ENCODE measurements at regions not wholly inside any gene's neighbourhood (a gene's known extent, or its start where the extent isn't known, plus 50 kb on each side); places are given as distances from the start of the nearest gene placed in this dataset.
"Not testable (repeated sequence)": the region's sequence is repeated elsewhere in the genome, so short reads cannot be mapped to it uniquely, and the experiment has no call there.

DNA sequence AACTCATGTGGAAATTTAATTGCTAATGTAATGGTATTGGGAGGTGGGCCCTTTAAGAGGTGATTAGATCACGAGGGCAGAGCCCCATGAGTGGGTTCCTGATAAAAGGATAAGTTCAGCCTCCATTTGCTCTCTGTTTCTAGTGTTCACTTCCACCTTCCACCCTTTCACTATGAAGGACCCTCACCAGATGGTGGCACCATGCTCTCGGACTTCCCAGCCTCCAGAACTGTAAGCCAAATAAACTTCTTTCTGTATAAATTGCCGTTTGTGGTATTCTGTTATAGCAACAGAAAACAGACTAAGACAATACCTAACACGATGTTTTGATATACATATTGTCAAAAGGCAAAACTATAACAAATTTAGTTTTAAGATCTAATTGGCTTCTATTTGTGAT lies 166.2 kb downstream of the DEPDC1B start:
- Histone ChIP-seq H3F3A (ENCODE audit: insufficient read depth, low read depth) (no peaks in the 10 kb centered on the region), H3K36me3 (ENCODE audit: low read depth) (no peaks in the 10 kb centered on the region), H3K4me3 (no peak overlapping the region), H3K4me1 (replicated peaks; ENCODE audit: insufficient read depth) (no peaks in the 10 kb centered on the region), H3K27ac (no peak overlapping the region), H3K9me2 (ENCODE audit: insufficient read depth) (no peaks in the 10 kb centered on the region), H3K9me3 (ENCODE audit: insufficient read depth, low read depth) (no peaks in the 10 kb centered on the region), H3K27me3 (ENCODE audit: insufficient read depth, low read depth) (no peaks in the 10 kb centered on the region), H4K20me1 (ENCODE audit: insufficient read depth) (no peaks in the 10 kb centered on the region), H2AFZ (no peak overlapping the region), H3K79me2 (ENCODE audit: low read depth) (no peaks in the 10 kb centered on the region), H3K4me2 (no peak overlapping the region)
- intact Hi-C loops (cut with micrococcal nuclease; ENCODE audit: unreplicated experiment): no loop called here
- BruUV-seq (replicated peaks): no TSS peak
- no peak for DNase-seq
- POLR2A ChIA-PET (ENCODE audit: unreplicated experiment): no interaction called here
- CTCF ChIA-PET: no interaction called here
- TF ChIP-seq, protein P1, sequence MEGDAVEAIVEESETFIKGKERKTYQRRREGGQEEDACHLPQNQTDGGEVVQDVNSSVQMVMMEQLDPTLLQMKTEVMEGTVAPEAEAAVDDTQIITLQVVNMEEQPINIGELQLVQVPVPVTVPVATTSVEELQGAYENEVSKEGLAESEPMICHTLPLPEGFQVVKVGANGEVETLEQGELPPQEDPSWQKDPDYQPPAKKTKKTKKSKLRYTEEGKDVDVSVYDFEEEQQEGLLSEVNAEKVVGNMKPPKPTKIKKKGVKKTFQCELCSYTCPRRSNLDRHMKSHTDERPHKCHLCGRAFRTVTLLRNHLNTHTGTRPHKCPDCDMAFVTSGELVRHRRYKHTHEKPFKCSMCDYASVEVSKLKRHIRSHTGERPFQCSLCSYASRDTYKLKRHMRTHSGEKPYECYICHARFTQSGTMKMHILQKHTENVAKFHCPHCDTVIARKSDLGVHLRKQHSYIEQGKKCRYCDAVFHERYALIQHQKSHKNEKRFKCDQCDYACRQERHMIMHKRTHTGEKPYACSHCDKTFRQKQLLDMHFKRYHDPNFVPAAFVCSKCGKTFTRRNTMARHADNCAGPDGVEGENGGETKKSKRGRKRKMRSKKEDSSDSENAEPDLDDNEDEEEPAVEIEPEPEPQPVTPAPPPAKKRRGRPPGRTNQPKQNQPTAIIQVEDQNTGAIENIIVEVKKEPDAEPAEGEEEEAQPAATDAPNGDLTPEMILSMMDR (conservative IDR thresholded peaks at IDR 0.05): no peak
- no peak for TF ChIP-seq EZH2 (IDR thresholded peaks at IDR 0.05; ENCODE audit: low read depth)

DNA sequence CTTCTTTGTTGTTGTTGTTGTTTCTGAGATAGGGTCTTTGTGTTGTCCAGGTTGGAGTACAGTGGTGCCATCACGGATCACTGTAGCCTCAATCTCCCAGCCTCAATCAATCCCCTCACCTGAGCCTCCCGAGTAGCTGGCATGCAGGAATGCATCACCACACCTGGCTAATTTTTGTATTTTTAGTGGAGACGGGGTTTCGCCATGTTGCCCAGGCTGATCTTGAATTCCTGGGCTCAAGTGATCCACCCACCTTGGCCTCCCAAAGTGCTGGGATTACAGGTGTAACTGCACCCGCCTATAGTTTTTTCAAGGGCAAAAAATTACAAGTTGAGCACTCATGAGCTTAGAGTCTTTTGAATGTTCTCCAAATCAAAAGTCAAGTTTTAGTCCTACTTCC lies 167.2 kb downstream of the DEPDC1B start:
- H3K79me2 ChIP-seq (ENCODE audit: low read depth); H3K27me3 ChIP-seq (ENCODE audit: insufficient read depth, low read depth); H3F3A ChIP-seq (ENCODE audit: insufficient read depth, low read depth); H4K20me1 ChIP-seq (ENCODE audit: insufficient read depth); H3K4me3 ChIP-seq; H3K27ac ChIP-seq; intact Hi-C loops (cut with micrococcal nuclease; ENCODE audit: unreplicated experiment); CTCF ChIA-PET; H3K9me3 ChIP-seq (ENCODE audit: insufficient read depth, low read depth); DNase-seq; H2AFZ ChIP-seq; H3K4me2 ChIP-seq; POLR2A ChIA-PET (ENCODE audit: unreplicated experiment); H3K9me2 ChIP-seq (ENCODE audit: insufficient read depth); BruUV-seq (replicated peaks); H3K4me1 ChIP-seq (replicated peaks; ENCODE audit: insufficient read depth); H3K36me3 ChIP-seq (ENCODE audit: low read depth): not testable (repeated sequence)

DNA sequence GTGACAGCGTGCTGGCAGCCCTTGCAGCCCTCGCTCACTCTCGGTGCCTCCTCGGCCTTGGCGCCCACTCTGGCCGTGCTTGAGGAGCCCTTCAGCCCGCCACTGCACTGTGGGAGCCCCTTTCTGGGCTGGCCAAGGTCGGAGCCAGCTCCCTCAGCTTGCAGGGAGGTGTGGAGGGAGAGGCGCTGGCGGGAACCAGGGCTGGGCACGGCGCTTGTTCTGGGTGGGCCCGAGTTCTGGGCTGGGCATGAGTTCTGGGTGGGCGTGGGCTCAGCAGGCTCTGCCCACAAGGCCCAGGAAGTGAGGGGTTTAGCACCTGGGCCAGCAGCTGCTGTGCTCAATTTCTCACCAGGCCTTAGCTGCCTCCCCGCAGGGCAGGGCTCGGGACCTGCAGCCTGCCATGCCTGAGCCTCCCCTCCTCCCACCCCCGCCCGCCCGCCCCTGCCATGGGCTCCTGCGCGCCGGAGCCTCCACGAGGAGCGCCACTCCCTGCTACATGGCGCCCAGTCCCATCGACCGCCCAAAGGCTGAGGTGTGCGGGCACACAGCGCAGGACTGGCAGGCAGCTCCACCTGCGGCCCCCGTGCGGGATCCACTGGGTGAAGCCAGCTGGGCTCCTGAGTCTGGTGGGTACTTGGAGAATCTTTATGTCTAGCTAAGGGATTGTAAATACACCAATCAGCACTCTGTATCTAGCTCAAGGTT lies 169.7 kb downstream of the DEPDC1B start:
- H4K20me1 ChIP-seq (ENCODE audit: insufficient read depth); DNase-seq; CTCF ChIA-PET; intact Hi-C loops (cut with micrococcal nuclease; ENCODE audit: unreplicated experiment); H3F3A ChIP-seq (ENCODE audit: insufficient read depth, low read depth); H3K9me2 ChIP-seq (ENCODE audit: insufficient read depth); H3K27me3 ChIP-seq (ENCODE audit: insufficient read depth, low read depth); H3K4me2 ChIP-seq; BruUV-seq (replicated peaks); H3K9me3 ChIP-seq (ENCODE audit: insufficient read depth, low read depth); H3K79me2 ChIP-seq (ENCODE audit: low read depth); H3K36me3 ChIP-seq (ENCODE audit: low read depth); H3K27ac ChIP-seq; POLR2A ChIA-PET (ENCODE audit: unreplicated experiment); H3K4me1 ChIP-seq (replicated peaks; ENCODE audit: insufficient read depth); H2AFZ ChIP-seq; H3K4me3 ChIP-seq: not testable (repeated sequence)

DNA sequence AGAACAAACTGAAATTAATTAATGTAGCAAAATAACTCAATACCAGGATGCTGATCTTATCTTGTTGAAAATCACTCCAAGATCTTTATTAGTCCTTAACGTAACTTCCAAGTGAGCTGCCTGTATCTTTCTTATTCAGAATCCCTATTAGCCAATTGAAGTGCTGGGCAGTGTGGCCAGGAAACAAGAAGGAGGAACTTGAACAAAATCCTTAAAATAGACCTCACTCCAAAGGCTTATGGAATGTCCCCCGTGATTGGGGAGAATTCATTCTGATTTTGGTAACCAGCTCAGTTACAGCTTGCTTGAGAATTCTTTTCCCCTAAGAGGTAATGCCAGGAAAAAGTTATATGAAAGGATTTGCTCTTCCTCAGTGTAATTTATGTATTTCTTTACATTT lies 171.0 kb downstream of the DEPDC1B start:
- no peaks in the 10 kb centered on the region for H3K36me3 ChIP-seq (ENCODE audit: low read depth)
- no TSS peak for BruUV-seq (replicated peaks)
- no peaks in the 10 kb centered on the region for H4K20me1 ChIP-seq (ENCODE audit: insufficient read depth)
- CTCF ChIA-PET: no interaction called here
- H3K4me2 ChIP-seq: no peak overlapping the region
- no peaks in the 10 kb centered on the region for H3K27me3 ChIP-seq (ENCODE audit: insufficient read depth, low read depth)
- H2AFZ ChIP-seq: no peak overlapping the region
- TF ChIP-seq EZH2 (IDR thresholded peaks at IDR 0.05; ENCODE audit: low read depth): no peak
- TF ChIP-seq, protein P1 (conservative IDR thresholded peaks at IDR 0.05): no peak
- no peaks in the 10 kb centered on the region for H3F3A ChIP-seq (ENCODE audit: insufficient read depth, low read depth)
- H3K4me3 ChIP-seq: no peak overlapping the region
- POLR2A ChIA-PET (ENCODE audit: unreplicated experiment): no interaction called here
- H3K79me2 ChIP-seq (ENCODE audit: low read depth): no peaks in the 10 kb centered on the region
- H3K4me1 ChIP-seq (replicated peaks; ENCODE audit: insufficient read depth): no peaks in the 10 kb centered on the region
- DNase-seq: no peak
- intact Hi-C loops (cut with micrococcal nuclease; ENCODE audit: unreplicated experiment): no loop called here
- H3K27ac ChIP-seq: no peak overlapping the region
- H3K9me2 ChIP-seq (ENCODE audit: insufficient read depth): no peaks in the 10 kb centered on the region
- no peaks in the 10 kb centered on the region for H3K9me3 ChIP-seq (ENCODE audit: insufficient read depth, low read depth)
